ENCODE measurements at regions not wholly inside any gene's neighbourhood (a gene's known extent, or its start where the extent isn't known, plus 50 kb on each side); places are given as distances from the start of the nearest gene placed in this dataset.

DNA sequence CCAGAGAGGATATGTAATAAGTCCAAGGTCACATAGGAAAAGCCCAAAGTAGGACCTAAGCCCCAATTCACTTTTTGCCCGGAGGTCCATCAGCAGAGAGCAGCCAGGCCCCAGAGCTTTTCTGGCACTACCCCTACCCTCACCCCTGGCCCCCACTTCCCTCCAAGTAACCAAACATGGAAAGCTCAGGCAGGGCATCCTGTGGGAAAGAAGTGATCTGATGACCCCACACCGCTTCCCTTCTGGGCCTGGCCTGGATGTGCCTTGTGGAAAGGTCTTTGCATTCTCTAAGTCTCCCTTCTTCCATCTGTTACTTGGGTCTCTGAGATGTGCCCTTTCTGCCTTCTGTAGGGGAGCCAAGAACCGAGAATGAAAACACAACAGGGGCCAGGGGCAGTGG is 136.9 kb downstream of the TMEM132E start:
- H3K36me3 Mint-ChIP-seq (ENCODE audit: insufficient read depth), result peaks cover 2% of the 10 kb centered on the region
- no peaks in the 10 kb centered on the region for H3K4me1 Mint-ChIP-seq (ENCODE audit: low read depth in 2 of 2)
- no peak for ATAC-seq (replicated peaks)
- no peak overlapping the region for H3K4me3 Mint-ChIP-seq
- DNase-seq, result no peak
- no peak overlapping the region for H3K27ac Mint-ChIP-seq
- H3K27me3 Mint-ChIP-seq, result peaks cover 37 to 73% of the 10 kb centered on the region in 2 donors
- H3K9me3 Mint-ChIP-seq, result no peaks in the 10 kb centered on the region

GRCh38 chr17:34715504-34715903 is 136.1 kb downstream of the TMEM132E start:
- ATAC-seq (replicated peaks), result no peak
- no peaks in the 10 kb centered on the region for H3K9me3 Mint-ChIP-seq
- H3K4me3 Mint-ChIP-seq, result no peak overlapping the region
- no peak overlapping the region for H3K27ac Mint-ChIP-seq
- H3K36me3 Mint-ChIP-seq (ENCODE audit: insufficient read depth), result peaks cover 2% of the 10 kb centered on the region
- peaks cover 40 to 73% of the 10 kb centered on the region in 2 donors for H3K27me3 Mint-ChIP-seq
- H3K4me1 Mint-ChIP-seq (ENCODE audit: low read depth in 2 of 2), result no peaks in the 10 kb centered on the region
- no peak for DNase-seq

GRCh38 chr17:34714475-34715410 is 135.4 kb downstream of the TMEM132E start:
- no peaks in the 10 kb centered on the region for H3K4me1 Mint-ChIP-seq (ENCODE audit: low read depth in 2 of 2)
- H3K4me3 Mint-ChIP-seq, result peak overlapping the region in 1 of 2 donors; percentile 5
- H3K36me3 Mint-ChIP-seq (ENCODE audit: insufficient read depth), result peaks cover 2% of the 10 kb centered on the region
- no peak for ATAC-seq (replicated peaks)
- no peak overlapping the region for H3K27ac Mint-ChIP-seq
- no peak for DNase-seq
- H3K27me3 Mint-ChIP-seq, result peaks cover 38 to 73% of the 10 kb centered on the region in 2 donors
- no peaks in the 10 kb centered on the region for H3K9me3 Mint-ChIP-seq

GRCh38 chr17:34713687-34714086 is 134.3 kb downstream of the TMEM132E start:
- ATAC-seq (replicated peaks) (no peak), DNase-seq (no peak)
- H3K36me3 Mint-ChIP-seq (ENCODE audit: insufficient read depth), result peaks cover 2% of the 10 kb centered on the region

GRCh38 chr17:34712481-34713195 is 133.3 kb downstream of the TMEM132E start:
- no peaks in the 10 kb centered on the region for H3K9me3 Mint-ChIP-seq
- H3K27me3 Mint-ChIP-seq, result peaks cover 54 to 89% of the 10 kb centered on the region in 2 donors
- no peaks in the 10 kb centered on the region for H3K4me1 Mint-ChIP-seq (ENCODE audit: low read depth in 2 of 2)
- DNase-seq (no peak), ATAC-seq (replicated peaks) (no peak)
- no peak overlapping the region for H3K4me3 Mint-ChIP-seq
- H3K27ac Mint-ChIP-seq, result no peak overlapping the region
- H3K36me3 Mint-ChIP-seq (ENCODE audit: insufficient read depth), result peaks cover 2% of the 10 kb centered on the region

More at GRCh38 chr17:34713687-34714086, 134.3 kb downstream of the TMEM132E start:
- Mint-ChIP-seq H3K27me3 (peaks cover 44 to 78% of the 10 kb centered on the region in 2 donors), H3K4me1 (ENCODE audit: low read depth in 2 of 2) (no peaks in the 10 kb centered on the region), H3K27ac (no peak overlapping the region), H3K4me3 (no peak overlapping the region), H3K9me3 (no peaks in the 10 kb centered on the region)

DNA sequence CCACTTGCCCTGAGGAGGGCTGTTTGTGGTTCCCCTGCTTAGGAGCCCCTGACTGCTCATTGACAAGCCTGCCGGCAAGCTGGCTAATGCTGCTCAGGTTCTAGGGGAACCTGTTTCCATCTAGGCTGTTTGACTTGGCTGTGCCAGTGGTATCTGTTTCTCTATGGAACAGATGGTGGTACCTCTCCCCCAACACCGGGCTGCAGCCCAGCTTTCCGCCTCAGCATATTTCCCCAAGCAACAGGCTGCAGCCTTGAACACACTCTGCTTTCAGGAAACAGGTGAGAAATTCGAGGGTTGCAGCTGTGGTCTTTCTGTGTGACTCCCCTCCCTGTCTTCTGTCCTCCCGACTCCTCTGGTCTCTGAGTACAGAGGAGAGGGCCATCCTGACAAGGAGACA is 132.3 kb downstream of the TMEM132E start:
- peaks cover 0 to 2% of the 10 kb centered on the region in 2 donors for H3K9me3 Mint-ChIP-seq
- H3K36me3 Mint-ChIP-seq (ENCODE audit: insufficient read depth), result peaks cover 2% of the 10 kb centered on the region
- no peak overlapping the region for H3K4me3 Mint-ChIP-seq
- peaks cover 62 to 98% of the 10 kb centered on the region in 2 donors for H3K27me3 Mint-ChIP-seq
- H3K27ac Mint-ChIP-seq, result no peak overlapping the region
- no peaks in the 10 kb centered on the region for H3K4me1 Mint-ChIP-seq (ENCODE audit: low read depth in 2 of 2)
- ATAC-seq (replicated peaks), result no peak
- DNase-seq, result no peak

DNA sequence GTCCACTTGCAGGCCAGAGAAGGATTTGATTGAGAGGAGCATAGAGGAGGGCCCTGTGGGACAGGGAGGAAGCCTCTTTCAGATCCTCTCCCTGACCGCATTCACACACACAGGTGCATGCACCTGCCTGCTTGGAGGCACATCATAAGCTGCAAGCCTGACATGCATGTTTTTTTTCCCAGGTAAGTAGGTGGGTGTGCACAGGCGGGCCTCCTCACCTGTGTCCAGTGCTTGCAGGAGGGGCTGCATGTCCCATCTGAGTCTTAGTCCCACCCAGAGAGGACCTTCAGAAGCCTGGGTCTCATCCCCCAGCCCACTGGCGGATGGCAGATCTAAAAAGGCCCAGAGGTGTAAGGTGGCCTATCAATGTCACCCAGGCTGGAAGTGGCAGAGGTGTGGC is 130.8 kb downstream of the TMEM132E start:
- Mint-ChIP-seq H3K27ac (no peak overlapping the region), H3K9me3 (peaks cover 0 to 4% of the 10 kb centered on the region in 2 donors), H3K27me3 (peaks cover 55 to 91% of the 10 kb centered on the region in 2 donors), H3K4me3 (no peak overlapping the region), H3K36me3 (ENCODE audit: insufficient read depth) (peaks cover 2% of the 10 kb centered on the region), H3K4me1 (ENCODE audit: low read depth in 2 of 2) (no peaks in the 10 kb centered on the region)
- no peak for DNase-seq
- no peak for ATAC-seq (replicated peaks)

- peaks cover 0 to 6% of the 10 kb centered on the region in 2 donors for H3K9me3 Mint-ChIP-seq
- no peak overlapping the region for H3K27ac Mint-ChIP-seq
- H3K36me3 Mint-ChIP-seq (ENCODE audit: insufficient read depth), result no peaks in the 10 kb centered on the region
- H3K27me3 Mint-ChIP-seq, result peaks cover 54 to 91% of the 10 kb centered on the region in 2 donors
- no peaks in the 10 kb centered on the region for H3K4me1 Mint-ChIP-seq (ENCODE audit: low read depth in 2 of 2)
- DNase-seq (no peak), ATAC-seq (replicated peaks) (no peak)
- H3K4me3 Mint-ChIP-seq, result no peak overlapping the region
These were observed 129.9 kb downstream of the TMEM132E start for GRCh38 chr17:34709158-34709754.

DNA sequence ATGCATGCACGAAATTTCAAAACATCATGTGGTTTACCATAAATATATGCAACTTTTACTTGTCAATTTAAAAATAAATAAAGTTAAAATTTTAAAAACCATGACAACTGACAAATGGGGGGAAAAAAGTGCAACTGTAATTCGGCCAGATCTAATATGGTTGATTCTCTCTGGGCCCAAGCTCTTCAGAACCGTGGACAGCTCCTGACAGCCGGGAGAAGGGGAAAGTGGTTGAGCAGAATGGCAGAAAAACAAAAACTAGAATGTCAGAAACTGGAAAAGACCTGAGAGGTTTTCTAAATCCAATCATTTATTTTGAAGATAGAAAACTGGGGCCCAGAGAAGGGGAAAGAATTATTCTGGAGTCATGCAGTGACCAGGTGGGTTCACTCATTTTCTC is 126.6 kb downstream of the TMEM132E start:
- DNase-seq (no peak), ATAC-seq (replicated peaks) (no peak)
- Mint-ChIP-seq H3K36me3 (ENCODE audit: insufficient read depth) (no peaks in the 10 kb centered on the region), H3K27ac (no peak overlapping the region), H3K4me1 (ENCODE audit: low read depth in 2 of 2) (no peaks in the 10 kb centered on the region), H3K9me3 (peaks cover 0 to 6% of the 10 kb centered on the region in 2 donors), H3K4me3 (no peak overlapping the region), H3K27me3 (peaks cover 62 to 86% of the 10 kb centered on the region in 2 donors)

GRCh38 chr17:34703533-34703932 is 124.2 kb downstream of the TMEM132E start:
- peaks cover 63 to 82% of the 10 kb centered on the region in 2 donors for H3K27me3 Mint-ChIP-seq
- ATAC-seq (replicated peaks) (no peak), DNase-seq (no peak)
- H3K9me3 Mint-ChIP-seq, result peaks cover 0 to 6% of the 10 kb centered on the region in 2 donors
- no peak overlapping the region for H3K4me3 Mint-ChIP-seq
- H3K27ac Mint-ChIP-seq, result no peak overlapping the region
- H3K4me1 Mint-ChIP-seq (ENCODE audit: low read depth in 2 of 2), result no peaks in the 10 kb centered on the region
- peaks cover 3% of the 10 kb centered on the region for H3K36me3 Mint-ChIP-seq (ENCODE audit: insufficient read depth)

GRCh38 chr17:34699181-34699580 is 119.8 kb downstream of the TMEM132E start:
- H3K4me3 Mint-ChIP-seq, result no peak overlapping the region
- no peak overlapping the region for H3K27ac Mint-ChIP-seq
- ATAC-seq (replicated peaks) (no peak), DNase-seq (no peak)
- no peaks in the 10 kb centered on the region for H3K9me3 Mint-ChIP-seq
- H3K36me3 Mint-ChIP-seq (ENCODE audit: insufficient read depth), result peaks cover 3% of the 10 kb centered on the region
- H3K27me3 Mint-ChIP-seq, result peaks cover 48 to 50% of the 10 kb centered on the region in 2 donors
- no peaks in the 10 kb centered on the region for H3K4me1 Mint-ChIP-seq (ENCODE audit: low read depth in 2 of 2)

DNA sequence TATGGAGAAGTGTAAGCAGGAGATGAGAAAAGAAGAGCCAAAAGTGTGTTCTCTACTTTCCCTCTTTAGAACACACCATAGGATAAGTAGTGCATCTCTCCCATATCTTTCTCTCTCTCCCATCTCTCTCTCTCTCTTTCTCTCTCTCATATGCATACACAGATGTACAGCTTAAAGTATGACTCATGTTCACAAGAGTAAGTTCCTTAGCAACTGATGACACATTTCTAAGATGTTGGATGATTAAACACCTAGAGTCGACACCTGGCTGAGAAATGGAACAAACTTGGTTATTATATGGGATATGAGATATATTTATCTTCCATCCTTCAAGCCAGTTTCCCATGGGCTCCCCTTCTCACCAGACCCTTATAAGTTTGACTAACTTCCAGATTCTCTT is 113.5 kb downstream of the TMEM132E start:
- Mint-ChIP-seq H3K4me3 (no peak overlapping the region), H3K36me3 (ENCODE audit: insufficient read depth) (no peaks in the 10 kb centered on the region), H3K4me1 (ENCODE audit: low read depth in 2 of 2) (no peaks in the 10 kb centered on the region), H3K27ac (no peak overlapping the region), H3K9me3 (no peaks in the 10 kb centered on the region), H3K27me3 (peaks cover 18 to 66% of the 10 kb centered on the region in 2 donors)
- no peak for ATAC-seq (replicated peaks)
- DNase-seq, result no peak

Data from effector memory CD8-positive, alpha-beta T cell (primary cell).